A673 (cell line): ENCODE measurements at regions not wholly inside any gene's neighbourhood (a gene's known extent, or its start where the extent isn't known, plus 50 kb on each side); places are given as distances from the start of the nearest gene placed in this dataset.

Source experiments
- BruUV-seq: library from RNA; stranded (reverse); fragments of 400-500 nt; replicated peaks from 2 replicates; lab custom pipeline; 2021; lab: Mats Ljungman, UMichigan
- CTCF ChIA-PET: fragments of 300-600 bp; sonication (Branson Sonifier 250); formaldehyde crosslinking; loops from one replicate; lab custom pipeline; 2022; ENCODE audit warnings: antibody characterized with exemption; lab: Charles Lee
- POLR2A ChIA-PET: fragments of 300-600 bp; sonication (Branson Sonifier 250); formaldehyde crosslinking; loops from one replicate; lab custom pipeline; 2022; ENCODE audit warnings: antibody characterized with exemption; ENCODE audit not compliant: low non-redundant PET; lab: Charles Lee
- DNase-seq: peaks from one replicate; pipeline ENCODE4 v3.0.0-alpha.2; 2015; ENCODE audit warnings: low spot score
- H3K27ac ChIP-seq: fragments of 200-600 bp; sonication (generic); 2 replicates; pipeline ENCODE4 v1.5.1; 2016; ENCODE audit warnings: mixed run types, low read depth, mild to moderate bottlenecking, mixed read lengths, antibody characterized with exemption, low read length; ENCODE audit not compliant: poor library complexity, severe bottlenecking
- H3K27me3 ChIP-seq: fragments of 200-600 bp; sonication (generic); replicated peaks from 2 replicates; pipeline ENCODE4 v1.6.1; 2017; ENCODE audit warnings: mixed run types, low read depth, mild to moderate bottlenecking, mixed read lengths, antibody characterized with exemption, low read length; ENCODE audit not compliant: insufficient read depth, poor library complexity
- H3K36me3 ChIP-seq: fragments of 200-600 bp; sonication (generic); 2 replicates; pipeline ENCODE4 v1.6.1; 2016; ENCODE audit warnings: mixed run types, mild to moderate bottlenecking, mixed read lengths, antibody characterized with exemption, low read length; ENCODE audit not compliant: insufficient read depth, poor library complexity, severe bottlenecking
- H3K4me1 ChIP-seq: fragments of 200-600 bp; sonication (generic); 2 replicates; pipeline ENCODE4 v1.6.1; 2017; ENCODE audit warnings: mixed run types, mild to moderate bottlenecking, mixed read lengths, antibody characterized with exemption, low read length; ENCODE audit not compliant: insufficient read depth, poor library complexity, severe bottlenecking
- H3K4me3 ChIP-seq: fragments of 200-600 bp; sonication (generic); 2 replicates; pipeline ENCODE4 v1.5.1; 2016; ENCODE audit warnings: low read depth, mixed run types, mild to moderate bottlenecking, mixed read lengths, low read length; ENCODE audit not compliant: poor library complexity, severe bottlenecking
- H3K9me3 ChIP-seq: fragments of 200-600 bp; sonication (generic); 2 replicates; pipeline ENCODE4 v1.6.1; 2016; ENCODE audit warnings: mixed run types, low read depth, mild to moderate bottlenecking, mixed read lengths, antibody characterized with exemption, low read length; ENCODE audit not compliant: poor library complexity, severe bottlenecking
- EZH2 ChIP-seq: fragments of 200-600 bp; sonication (generic); IDR thresholded peaks from 2 replicates; pipeline ENCODE4 v1.6.1; 2017; ENCODE audit warnings: borderline replicate concordance, low read depth, mild to moderate bottlenecking, mixed read lengths, antibody characterized with exemption, low read length; ENCODE audit not compliant: poor library complexity, severe bottlenecking
- intact Hi-C: fragments of 100-400 bp; cut with micrococcal nuclease; formaldehyde crosslinking; loops from one replicate; pipeline ENCODE4 v1.10.0; 2022; ENCODE audit not compliant: unreplicated experiment
- TF ChIP-seq, protein P1 (sequence below): fragments of 300-800, 200-600 bp; sonication (generic); conservative IDR thresholded peaks from 2 replicates; pipeline ENCODE4 v1.5.1; 2017; ENCODE audit warnings: low read depth, mild to moderate bottlenecking, antibody characterized with exemption, low read length, moderate library complexity, mixed read lengths

DNA sequence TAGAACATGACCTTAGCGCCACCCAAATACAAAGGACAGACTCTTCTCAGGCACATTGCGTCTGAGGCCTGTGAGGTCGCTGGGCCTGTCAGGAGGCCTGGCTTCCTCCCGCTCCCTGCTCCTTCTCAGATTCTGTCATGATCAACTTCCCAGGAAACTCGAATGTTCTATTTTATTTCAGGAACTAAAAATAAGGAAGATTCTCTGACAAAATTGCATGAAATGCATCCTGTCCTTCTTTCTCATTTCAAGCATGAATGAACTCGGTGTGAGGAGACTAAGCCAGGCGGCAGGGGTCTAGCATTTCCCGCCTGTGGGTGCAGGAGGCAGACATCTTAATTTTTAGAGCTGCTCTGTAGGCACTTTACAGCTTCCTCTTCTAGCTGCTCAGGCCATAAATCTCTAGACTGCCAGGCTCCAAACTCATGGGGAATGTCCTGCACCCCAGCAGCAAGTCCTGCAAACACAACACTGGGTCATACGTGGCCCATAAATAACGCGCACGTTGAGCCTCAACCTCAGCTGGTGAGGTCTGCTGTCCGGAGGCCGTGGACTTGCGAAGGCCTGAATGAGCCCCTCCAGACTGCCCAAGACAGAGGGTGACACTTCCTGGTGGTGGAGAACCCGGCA is 109.7 kb upstream of the ZNF236 start:
- Histone ChIP-seq H3K4me3 (no peak overlapping the region), H3K27ac (no peak overlapping the region), H3K4me1 (no peaks in the 10 kb centered on the region), H3K36me3 (no peaks in the 10 kb centered on the region), H3K9me3 (no peaks in the 10 kb centered on the region), H3K27me3 (no peaks in the 10 kb centered on the region)
- no peak for DNase-seq
- intact Hi-C loops = no loop called here
- BruUV-seq = no TSS peak
- POLR2A ChIA-PET = no interaction called here
- CTCF ChIA-PET = no interaction called here
- no peak for TF ChIP-seq EZH2
- TF ChIP-seq, protein P1, sequence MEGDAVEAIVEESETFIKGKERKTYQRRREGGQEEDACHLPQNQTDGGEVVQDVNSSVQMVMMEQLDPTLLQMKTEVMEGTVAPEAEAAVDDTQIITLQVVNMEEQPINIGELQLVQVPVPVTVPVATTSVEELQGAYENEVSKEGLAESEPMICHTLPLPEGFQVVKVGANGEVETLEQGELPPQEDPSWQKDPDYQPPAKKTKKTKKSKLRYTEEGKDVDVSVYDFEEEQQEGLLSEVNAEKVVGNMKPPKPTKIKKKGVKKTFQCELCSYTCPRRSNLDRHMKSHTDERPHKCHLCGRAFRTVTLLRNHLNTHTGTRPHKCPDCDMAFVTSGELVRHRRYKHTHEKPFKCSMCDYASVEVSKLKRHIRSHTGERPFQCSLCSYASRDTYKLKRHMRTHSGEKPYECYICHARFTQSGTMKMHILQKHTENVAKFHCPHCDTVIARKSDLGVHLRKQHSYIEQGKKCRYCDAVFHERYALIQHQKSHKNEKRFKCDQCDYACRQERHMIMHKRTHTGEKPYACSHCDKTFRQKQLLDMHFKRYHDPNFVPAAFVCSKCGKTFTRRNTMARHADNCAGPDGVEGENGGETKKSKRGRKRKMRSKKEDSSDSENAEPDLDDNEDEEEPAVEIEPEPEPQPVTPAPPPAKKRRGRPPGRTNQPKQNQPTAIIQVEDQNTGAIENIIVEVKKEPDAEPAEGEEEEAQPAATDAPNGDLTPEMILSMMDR = no peak

DNA sequence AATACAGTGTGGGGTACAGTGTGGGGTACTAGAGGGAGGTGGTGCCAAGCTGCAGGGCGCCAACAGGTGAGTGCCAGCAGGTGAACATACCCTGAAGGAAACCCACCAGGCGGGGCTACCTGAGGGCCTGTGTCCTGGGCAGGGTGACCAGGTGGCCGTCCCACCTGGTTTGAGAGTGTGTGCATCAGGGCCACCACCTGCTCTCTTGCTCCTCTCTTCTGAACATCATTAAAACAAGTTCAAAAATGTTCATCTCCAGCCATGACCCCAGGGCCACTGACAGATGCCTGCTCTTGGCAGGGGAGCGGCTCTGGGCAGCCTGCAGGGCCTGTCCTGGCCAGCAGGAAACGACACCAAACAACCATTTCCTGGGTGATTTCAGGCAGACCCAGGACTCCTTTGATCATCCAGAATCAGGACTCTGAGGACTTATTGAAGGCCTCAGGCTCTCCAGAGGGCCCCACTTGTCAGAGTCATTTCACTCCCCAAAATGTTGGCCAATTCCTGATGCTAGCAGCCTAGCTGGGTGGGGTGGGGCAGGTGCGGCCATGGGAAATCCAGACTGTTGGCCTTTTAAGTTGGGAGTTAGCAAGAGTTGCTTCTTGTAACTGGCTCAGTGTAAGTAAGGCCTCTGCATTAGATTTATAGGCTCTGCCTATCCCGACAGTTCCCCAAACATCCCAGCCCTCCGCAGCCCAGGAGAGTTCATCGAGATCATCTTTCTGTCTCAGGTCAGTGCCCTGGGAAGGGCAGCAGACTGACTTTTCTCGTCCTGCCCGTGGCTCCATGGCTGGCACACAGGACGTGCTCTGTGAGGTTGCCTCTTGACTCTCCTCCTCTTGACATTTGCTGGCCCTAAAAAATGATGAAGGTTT is 111.5 kb upstream of the ZNF236 start:
- DNase-seq = no peak
- TF ChIP-seq EZH2 = no peak
- TF ChIP-seq, protein P1 = no peak
- no peak overlapping the region for H3K4me3 ChIP-seq
- POLR2A ChIA-PET = no interaction called here
- no TSS peak for BruUV-seq
- H3K36me3 ChIP-seq = no peaks in the 10 kb centered on the region
- no peaks in the 10 kb centered on the region for H3K4me1 ChIP-seq
- H3K9me3 ChIP-seq = no peaks in the 10 kb centered on the region
- H3K27me3 ChIP-seq = no peaks in the 10 kb centered on the region
- CTCF ChIA-PET = interaction anchor here (0.5 to 2.2 kb wide), 2 partner anchors 312 to 1500 kb away, joined by 8 to 19 read pairs; partner anchors contain the start of gene TSHZ1
- no peak overlapping the region for H3K27ac ChIP-seq
- intact Hi-C loops = no loop called here

DNA sequence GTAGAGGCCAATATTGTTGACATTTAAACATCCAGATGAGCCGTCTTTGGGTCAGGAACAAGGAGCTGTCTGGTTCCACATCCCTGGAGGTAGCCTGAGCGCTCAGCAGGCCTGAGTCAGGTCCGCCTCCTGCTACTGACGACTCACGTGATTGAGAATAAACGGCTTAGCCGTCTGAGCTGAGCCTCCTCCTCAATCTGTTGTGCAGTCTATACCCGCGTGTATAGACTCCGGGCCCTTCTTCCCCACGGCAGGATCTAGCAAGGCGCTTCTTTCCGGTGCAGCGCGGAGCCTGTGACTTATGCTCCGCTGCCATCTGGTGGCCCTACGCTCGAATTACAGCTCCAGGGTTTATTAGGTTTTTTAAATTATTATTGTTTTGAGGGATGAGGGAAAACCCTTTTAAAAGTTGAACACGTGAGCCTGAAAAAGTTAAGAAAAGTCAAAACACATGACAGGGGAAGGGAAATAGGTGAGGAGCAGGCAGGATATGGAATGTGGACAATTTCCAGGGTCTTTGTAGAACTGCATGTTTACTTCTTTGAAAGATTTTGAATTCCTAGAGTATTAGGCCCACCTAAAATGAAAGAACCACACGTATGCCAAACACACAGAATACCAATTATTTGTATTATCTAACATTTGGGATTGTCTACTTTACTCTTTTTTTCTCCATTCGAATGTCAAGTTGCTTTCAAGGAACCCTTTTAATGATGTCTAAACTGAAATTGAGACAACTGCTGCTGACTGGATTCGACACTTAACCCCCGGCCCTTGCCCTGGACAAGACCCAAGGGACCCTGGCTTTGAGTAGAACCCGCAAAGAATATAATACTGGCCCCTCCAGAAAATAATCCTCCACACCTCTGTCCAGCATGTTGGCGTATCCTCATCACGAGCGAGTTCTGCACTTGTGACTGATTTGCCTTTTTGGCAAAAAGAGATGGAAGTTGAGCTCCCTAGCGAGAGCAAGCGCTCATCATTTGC is 112.4 kb upstream of the ZNF236 start:
- DNase-seq = peak; percentile 83
- H3K27ac ChIP-seq = no peak overlapping the region
- H3K27me3 ChIP-seq = no peaks in the 10 kb centered on the region
- no TSS peak for BruUV-seq
- H3K9me3 ChIP-seq = no peaks in the 10 kb centered on the region
- H3K4me3 ChIP-seq = no peak overlapping the region
- H3K36me3 ChIP-seq = no peaks in the 10 kb centered on the region
- intact Hi-C loops = loop anchor here (1.0 kb wide), 1 partner anchor 311 kb away; no protein-coding TSS in a partner anchor
- H3K4me1 ChIP-seq = no peaks in the 10 kb centered on the region
- ChIA-PET POLR2A (no interaction called here), CTCF (interaction anchor here (0.5 to 2.2 kb wide), 6 partner anchors 52 to 1500 kb away, joined by 3 to 19 read pairs (median 4); partner anchors contain the start of gene TSHZ1)
- TF ChIP-seq, protein P1 = peak; percentile 94
- TF ChIP-seq EZH2 = no peak
